H9 (cell line): ENCODE measurements at regions not wholly inside any gene's neighbourhood (a gene's known extent, or its start where the extent isn't known, plus 50 kb on each side); places are given as distances from the start of the nearest gene placed in this dataset.

Experiments
- DNase-seq: peaks from one replicate; pipeline ENCODE4 v3.0.0-alpha.2; 2017
- H2AFZ ChIP-seq: one replicate; pipeline ENCODE4 v1.6.1; 2013; ENCODE audit warnings: mild to moderate bottlenecking, low read length, control low read depth, moderate library complexity
- H2AK5ac ChIP-seq: 2 replicates; pipeline ENCODE4 v1.6.1; 2013; ENCODE audit warnings: low read length, control low read depth, mixed read lengths; ENCODE audit not compliant: insufficient read length
- H2BK120ac ChIP-seq: one replicate; pipeline ENCODE4 v1.6.1; 2013; ENCODE audit warnings: low read depth, mild to moderate bottlenecking, low read length, control low read depth, inconsistent platforms; ENCODE audit not compliant: poor library complexity, severe bottlenecking
- H2BK12ac ChIP-seq: 2 replicates; pipeline ENCODE4 v1.6.1; 2013; ENCODE audit warnings: low read length, control low read depth, mixed read lengths, low read depth; ENCODE audit not compliant: insufficient read length
- H2BK15ac ChIP-seq: 2 replicates; pipeline ENCODE4 v1.6.1; 2013; ENCODE audit warnings: low read depth, low read length, control low read depth
- H2BK20ac ChIP-seq: one replicate; pipeline ENCODE4 v1.6.1; 2013; ENCODE audit warnings: low read depth, mild to moderate bottlenecking, low read length, control low read depth, inconsistent platforms; ENCODE audit not compliant: poor library complexity, severe bottlenecking
- H2BK5ac ChIP-seq: 2 replicates; pipeline ENCODE4 v1.6.1; 2013; ENCODE audit warnings: low read length, control low read depth, mixed read lengths; ENCODE audit not compliant: insufficient read length
- H3K14ac ChIP-seq: 2 replicates; pipeline ENCODE4 v1.6.1; 2013; ENCODE audit warnings: low read length, control low read depth; ENCODE audit not compliant: insufficient read depth
- H3K18ac ChIP-seq: 2 replicates; pipeline ENCODE4 v1.6.1; 2013; ENCODE audit warnings: low read depth, mild to moderate bottlenecking, mixed read lengths, low read length, control low read depth; ENCODE audit not compliant: insufficient read length
- H3K23ac ChIP-seq: 2 replicates; pipeline ENCODE4 v1.6.1; 2013; ENCODE audit warnings: low read length, control low read depth, mixed read lengths, low read depth; ENCODE audit not compliant: insufficient read length
- H3K23me2 ChIP-seq: 2 replicates; pipeline ENCODE4 v1.6.1; 2013; ENCODE audit warnings: low read depth, mild to moderate bottlenecking, mixed read lengths, low read length, control low read depth; ENCODE audit not compliant: insufficient read length, poor library complexity, severe bottlenecking
- H3K27ac ChIP-seq: 2 replicates; pipeline ENCODE4 v1.5.1; 2013; ENCODE audit warnings: low read length, control low read depth, mixed read lengths, low read depth; ENCODE audit not compliant: insufficient read length
- H3K27me3 ChIP-seq: 2 replicates; pipeline ENCODE4 v1.6.1; 2013; ENCODE audit warnings: low read length, control low read depth, inconsistent platforms; ENCODE audit not compliant: insufficient read depth
- H3K4ac ChIP-seq: 2 replicates; pipeline ENCODE4 v1.6.1; 2013; ENCODE audit warnings: low read depth, mild to moderate bottlenecking, control low read depth, inconsistent platforms, low read length, moderate library complexity
- H3K4me1 ChIP-seq: 2 replicates; pipeline ENCODE4 v1.6.1; 2013; ENCODE audit warnings: low read length, control low read depth, inconsistent platforms; ENCODE audit not compliant: insufficient read depth
- H3K4me2 ChIP-seq: 2 replicates; pipeline ENCODE4 v1.6.1; 2013; ENCODE audit warnings: low read length, control low read depth, mixed read lengths; ENCODE audit not compliant: insufficient read length, insufficient read depth
- H3K56ac ChIP-seq: 2 replicates; pipeline ENCODE4 v1.6.1; 2013; ENCODE audit warnings: low read depth, mild to moderate bottlenecking, mixed read lengths, low read length, control low read depth; ENCODE audit not compliant: insufficient read length
- H3K79me1 ChIP-seq: 2 replicates; pipeline ENCODE4 v1.6.1; 2013; ENCODE audit warnings: low read depth, mild to moderate bottlenecking, moderate library complexity, low read length, control low read depth, inconsistent platforms; ENCODE audit not compliant: insufficient read depth, poor library complexity, severe bottlenecking
- H3K79me2 ChIP-seq: 2 replicates; pipeline ENCODE4 v1.6.1; 2013; ENCODE audit warnings: low read length, control low read depth, inconsistent platforms; ENCODE audit not compliant: insufficient read depth
- H3K9ac ChIP-seq: 2 replicates; pipeline ENCODE4 v1.6.1; 2013; ENCODE audit warnings: low read length, control low read depth, mixed read lengths; ENCODE audit not compliant: insufficient read length; ENCODE audit errors: extremely low read depth
- H3K9me3 ChIP-seq: one replicate; pipeline ENCODE4 v1.6.1; 2013; ENCODE audit warnings: low read depth, low read length, inconsistent platforms; ENCODE audit not compliant: control insufficient read depth
- H3T11ph ChIP-seq: one replicate; pipeline ENCODE4 v1.6.1; 2013; ENCODE audit warnings: mild to moderate bottlenecking, low read length, control low read depth, inconsistent platforms
- H4K20me1 ChIP-seq: one replicate; pipeline ENCODE4 v1.6.1; 2013; ENCODE audit not compliant: control insufficient read depth, insufficient read length, insufficient read depth
- H4K5ac ChIP-seq: 2 replicates; pipeline ENCODE4 v1.6.1; 2013; ENCODE audit warnings: low read depth, mild to moderate bottlenecking, mixed read lengths, low read length, control low read depth; ENCODE audit not compliant: insufficient read length
- H4K8ac ChIP-seq: replicated peaks from 2 replicates; pipeline ENCODE4 v1.6.1; 2013; ENCODE audit warnings: low read length, control low read depth, mixed read lengths, low read depth; ENCODE audit not compliant: insufficient read length
- H4K91ac ChIP-seq: 2 replicates; pipeline ENCODE4 v1.6.1; 2013; ENCODE audit warnings: low read depth, mild to moderate bottlenecking, moderate library complexity, mixed read lengths, low read length, control low read depth; ENCODE audit not compliant: insufficient read length
- H3K27ac Mint-ChIP-seq, 3 experiments: 2 replicates in 2 of 3; 3 replicates in 1 of 3; pipeline ENCODE4 v1.8.0; 2020 to 2021; ENCODE audit warnings: mixed read lengths in 3 of 3, mild to moderate bottlenecking in 1 of 3, moderate library complexity in 1 of 3
- H3K27me3 Mint-ChIP-seq: 2 replicates; pipeline ENCODE4 v1.8.0; 2021; ENCODE audit warnings: low read depth, mild to moderate bottlenecking, moderate library complexity, mixed read lengths
- H3K36me3 Mint-ChIP-seq, 3 experiments: 2 replicates in 2 of 3; 3 replicates in 1 of 3; pipeline ENCODE4 v1.8.0; 2020 to 2021; ENCODE audit warnings: low read depth in 3 of 3, mixed read lengths in 3 of 3; ENCODE audit not compliant: insufficient read depth in 1 of 3
- H3K4me1 Mint-ChIP-seq, 2 experiments: 2 replicates each; pipeline ENCODE4 v1.8.0; 2020; ENCODE audit warnings: mixed read lengths in 2 of 2
- H3K4me3 Mint-ChIP-seq, 2 experiments: 2 replicates in 1 of 2; 3 replicates in 1 of 2; pipeline ENCODE4 v1.8.0; 2020 to 2021; ENCODE audit warnings: mild to moderate bottlenecking in 2 of 2, mixed read lengths in 2 of 2, moderate library complexity in 1 of 2
- H3K9me3 Mint-ChIP-seq, 2 experiments: 2 replicates in 1 of 2; 3 replicates in 1 of 2; pipeline ENCODE4 v1.8.0; 2020; ENCODE audit warnings: mild to moderate bottlenecking in 2 of 2, mixed read lengths in 2 of 2, moderate library complexity in 1 of 2
- CTCF ChIP-seq: fragments of 200-600 bp; sonication (generic); conservative IDR thresholded peaks from 3 replicates; pipeline ENCODE4 v1.8.0; 2021; ENCODE audit warnings: antibody characterized with exemption, mild to moderate bottlenecking
- WGBS: extraction: QIAGEN DNeasy Blood & Tissue Kit; methylation state at CpG from one replicate; pipeline ENCODE4 v1.1.7; 2013; ENCODE audit warnings: missing lambda C conversion rate, low lambda C conversion rate, mixed read lengths; ENCODE audit not compliant: insufficient read length; ENCODE audit errors: extremely low coverage; 5-methylcytosine and 5-hydroxymethylcytosine counted together

- H3K27ac ChIP-seq, result no peak overlapping the region
- TF ChIP-seq CTCF, result peak; percentile 65
- Mint-ChIP-seq H3K4me1 (0 out of 4 replicates have a peak, but pooled peaks cover 3% of the 10 kb centered on the region in 2 experiments), H3K36me3 (no peaks in the 10 kb centered on the region), H3K9me3 (no peaks in the 10 kb centered on the region), H3K4me3 (no peak overlapping the region), H3K27me3 (no peaks in the 10 kb centered on the region; the same call in 1 of the 2 replicates), H3K27ac (no peak overlapping the region)
- no peaks in the 10 kb centered on the region for H3K4me1 ChIP-seq
- H3T11ph ChIP-seq, result no peak overlapping the region
- peak overlapping the region; percentile 69 for H2AFZ ChIP-seq
- peak; percentile 37 for DNase-seq
- H3K79me2 ChIP-seq, result no peaks in the 10 kb centered on the region
- H4K91ac ChIP-seq, result no peak overlapping the region
- no peak overlapping the region for H3K23ac ChIP-seq
- no peaks in the 10 kb centered on the region for H3K27me3 ChIP-seq
- H3K14ac ChIP-seq, result no peak overlapping the region
- H2BK20ac ChIP-seq, result no peak overlapping the region
- H2BK120ac ChIP-seq, result no peak overlapping the region
- H3K23me2 ChIP-seq, result no peaks in the 10 kb centered on the region
- no peak overlapping the region for H2AK5ac ChIP-seq
- H3K79me1 ChIP-seq, result no peaks in the 10 kb centered on the region
- no peak overlapping the region for H2BK5ac ChIP-seq
- no peaks in the 10 kb centered on the region for H3K9me3 ChIP-seq
- H2BK12ac ChIP-seq, result no peak overlapping the region
- H4K5ac ChIP-seq, result no peak overlapping the region
- no peak overlapping the region for H2BK15ac ChIP-seq
- no peaks in the 10 kb centered on the region for H4K20me1 ChIP-seq
- no peak overlapping the region for H3K18ac ChIP-seq
- no CpG with 5 or more reads among the region's 9 CpGs for WGBS
- no peak overlapping the region for H3K9ac ChIP-seq
- no peak overlapping the region for H3K56ac ChIP-seq
- H3K4me2 ChIP-seq, result no peak overlapping the region
- no peak overlapping the region for H4K8ac ChIP-seq
- no peak overlapping the region for H3K4ac ChIP-seq
Observed at GRCh38 chr3:113339616-113340244, 101.6 kb downstream of the CFAP44 start.
